K562 (cell line): ENCODE measurements at regions not wholly inside any gene's neighbourhood (a gene's known extent, or its start where the extent isn't known, plus 50 kb on each side); places are given as distances from the start of the nearest gene placed in this dataset.

Source experiments
- ASH1L ChIP-seq: fragments of 450-650 bp; IDR thresholded peaks from 2 replicates; pipeline ENCODE4 v1.6.1; 2018; ENCODE audit warnings: borderline replicate concordance, mild to moderate bottlenecking, low read depth; ENCODE audit not compliant: partially characterized antibody
- CREM ChIP-seq: IDR thresholded peaks from 2 replicates; pipeline ENCODE4 v1.6.1; 2014; ENCODE audit warnings: antibody characterized with exemption, low read depth
- MTA3 ChIP-seq: fragments of 450-650 bp; formaldehyde crosslinking; IDR thresholded peaks from 2 replicates; pipeline ENCODE4 v1.6.1; 2017; ENCODE audit warnings: mild to moderate bottlenecking, borderline replicate concordance
- NFYB ChIP-seq: IDR thresholded peaks from 2 replicates; pipeline ENCODE4 v1.6.1; 2011; ENCODE audit warnings: mild to moderate bottlenecking, moderate library complexity; ENCODE audit not compliant: insufficient read length; ENCODE audit errors: extremely low read depth
- ZNF232 ChIP-seq: sonication (generic); formaldehyde crosslinking; IDR thresholded peaks from 2 replicates; pipeline ENCODE4 v1.8.0; 2022; ENCODE audit warnings: mild to moderate bottlenecking, missing genetic modification reagents
- ZNF57 ChIP-seq: fragments of 450-650 bp; formaldehyde crosslinking; IDR thresholded peaks from 2 replicates; pipeline ENCODE4 v1.4.0; 2020; ENCODE audit warnings: mild to moderate bottlenecking, moderate library complexity

DNA sequence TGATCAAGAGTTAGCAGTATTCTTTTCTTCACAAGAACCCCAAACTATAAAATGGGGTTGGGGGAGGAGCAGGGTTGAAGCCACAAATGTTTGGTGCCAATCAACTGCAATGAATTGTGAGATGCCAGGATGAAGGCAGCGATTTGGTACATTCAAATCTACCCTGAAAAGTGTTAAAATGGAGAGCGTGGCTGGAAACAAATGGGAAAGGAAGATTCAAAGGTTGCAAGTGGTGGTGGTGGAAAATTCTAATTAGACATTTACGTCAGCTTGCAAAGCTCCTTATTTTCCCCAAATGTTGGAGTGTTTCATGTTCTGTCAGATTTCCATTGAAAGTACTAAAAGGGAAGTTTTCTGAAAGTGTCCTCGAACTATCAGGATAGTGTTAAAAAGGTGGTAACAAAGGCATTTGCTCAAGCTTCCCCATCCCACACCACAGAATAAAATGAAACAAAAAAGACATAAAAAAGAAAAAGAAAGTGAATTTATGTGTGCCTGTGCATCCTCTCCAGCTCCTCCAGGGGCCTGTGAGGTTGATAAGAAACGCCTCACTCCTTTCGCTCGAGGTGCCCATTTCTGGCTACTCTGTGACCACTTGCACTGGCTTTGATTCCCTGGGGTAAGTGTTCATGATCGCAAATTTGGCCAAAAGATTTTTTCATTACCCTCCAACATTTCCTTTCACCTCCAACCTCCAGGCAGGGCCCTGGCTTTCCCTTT, 424.1 kb upstream of the POU3F3 start:
- no peak for TF ChIP-seq ASH1L
- TF ChIP-seq MTA3, result no peak
- no peak for TF ChIP-seq ZNF232
- no peak for TF ChIP-seq CREM
- no peak for TF ChIP-seq NFYB
- no peak for TF ChIP-seq ZNF57 (CRISPR knock-in tag)
